ENCODE measurements at regions not wholly inside any gene's neighbourhood (a gene's known extent, or its start where the extent isn't known, plus 50 kb on each side); places are given as distances from the start of the nearest gene placed in this dataset.

GRCh38 chr6:170232186-170233002 lies 58.5 kb downstream of the DLL1 start:
- no peak for TF ChIP-seq CTCF (conservative IDR thresholded peaks at IDR 0.05; ENCODE audit: low read depth, low read length)
- H3K4me3 ChIP-seq (ENCODE audit: low read depth, low read length), result no peak overlapping the region
- no peak for DNase-seq (ENCODE audit: low read depth)

- no peak for DNase-seq (ENCODE audit: low read depth)
- no peak overlapping the region for H3K4me3 ChIP-seq (ENCODE audit: low read depth, low read length)
Measured at GRCh38 chr6:170231293-170232185, 59.3 kb downstream of the DLL1 start.

GRCh38 chr6:170230520-170231292 lies 60.2 kb downstream of the DLL1 start:
- no peak overlapping the region for H3K4me3 ChIP-seq (ENCODE audit: low read depth, low read length)
- no peak for TF ChIP-seq CTCF (conservative IDR thresholded peaks at IDR 0.05; ENCODE audit: low read depth, low read length)
- DNase-seq (ENCODE audit: low read depth), result no peak

More at GRCh38 chr6:170231293-170232185, 59.3 kb downstream of the DLL1 start:
- no peak for TF ChIP-seq CTCF (conservative IDR thresholded peaks at IDR 0.05; ENCODE audit: low read depth, low read length)

GRCh38 chr6:170229851-170230519 lies 60.9 kb downstream of the DLL1 start:
- no peak overlapping the region for H3K4me3 ChIP-seq (ENCODE audit: low read depth, low read length)
- no peak for TF ChIP-seq CTCF (conservative IDR thresholded peaks at IDR 0.05; ENCODE audit: low read depth, low read length)
- DNase-seq (ENCODE audit: low read depth), result no peak

GRCh38 chr6:170229396-170229795 lies 61.5 kb downstream of the DLL1 start:
- no peak for TF ChIP-seq CTCF (conservative IDR thresholded peaks at IDR 0.05; ENCODE audit: low read depth, low read length)
- DNase-seq (ENCODE audit: low read depth), result no peak
- no peak overlapping the region for H3K4me3 ChIP-seq (ENCODE audit: low read depth, low read length)

GRCh38 chr6:170228946-170229310 lies 62.0 kb downstream of the DLL1 start:
- DNase-seq (ENCODE audit: low read depth), result no peak
- no peak overlapping the region for H3K4me3 ChIP-seq (ENCODE audit: low read depth, low read length)
- TF ChIP-seq CTCF (conservative IDR thresholded peaks at IDR 0.05; ENCODE audit: low read depth, low read length), result no peak

Data from epithelial cell of proximal tubule (primary cell).